ENCODE measurements at regions not wholly inside any gene's neighbourhood (a gene's known extent, or its start where the extent isn't known, plus 50 kb on each side); places are given as distances from the start of the nearest gene placed in this dataset.

- no peak for TF ChIP-seq CTCF (conservative IDR thresholded peaks at IDR 0.05; ENCODE audit: low read length)
- no peak for TF ChIP-seq EZH2phosphoT487 (IDR thresholded peaks at IDR 0.05; ENCODE audit: borderline replicate concordance, low read depth, low read length)
These were observed 70.2 kb upstream of the SLC4A11 start for GRCh38 chr20:3309226-3309625.

Measured in OCI-LY7 (cell line).